OCI-LY7 (cell line): ENCODE measurements at regions not wholly inside any gene's neighbourhood (a gene's known extent, or its start where the extent isn't known, plus 50 kb on each side); places are given as distances from the start of the nearest gene placed in this dataset.
"Not testable (repeated sequence)": the region's sequence is repeated elsewhere in the genome, so short reads cannot be mapped to it uniquely, and the experiment has no call there.

ENCODE experiments used
- BruUV-seq: library from RNA; stranded (reverse); fragments of 400-500 nt; replicated peaks from 2 replicates; lab custom pipeline; 2021; lab: Mats Ljungman, UMichigan
- CTCF ChIA-PET: fragments of 300-600 bp; sonication (Branson Sonifier 250); formaldehyde crosslinking; loops from one replicate; lab custom pipeline; 2022; ENCODE audit warnings: antibody characterized with exemption; ENCODE audit not compliant: unreplicated experiment; lab: Charles Lee
- POLR2A ChIA-PET: fragments of 300-600 bp; sonication (Branson Sonifier 250); formaldehyde crosslinking; loops from one replicate; lab custom pipeline; 2022; ENCODE audit warnings: antibody characterized with exemption; lab: Charles Lee
- DNase-seq: peaks from one replicate; pipeline ENCODE4 v3.0.0-alpha.2; 2015; ENCODE audit warnings: low spot score
- H2AFZ ChIP-seq: fragments of 200-600 bp; sonication (generic), shearing (Covaris generic); 2 replicates; pipeline ENCODE4 v1.6.1; 2014; ENCODE audit warnings: mild to moderate bottlenecking, antibody characterized with exemption, low read length, moderate library complexity
- H3K27ac ChIP-seq: fragments of 200-600 bp; sonication (generic); 2 replicates; pipeline ENCODE4 v1.5.1; 2014; ENCODE audit warnings: mixed run types, low read depth, mild to moderate bottlenecking, moderate library complexity, low read length, inconsistent platforms; ENCODE audit not compliant: poor library complexity, severe bottlenecking
- H3K36me3 ChIP-seq: fragments of 200-600 bp; sonication (generic); 2 replicates; pipeline ENCODE4 v1.6.1; 2014; ENCODE audit warnings: mild to moderate bottlenecking, antibody characterized with exemption, low read length, moderate library complexity, mixed read lengths; ENCODE audit not compliant: insufficient read depth
- H3K4me1 ChIP-seq: fragments of 200-600 bp; sonication (generic); 2 replicates; pipeline ENCODE4 v1.5.1; 2014; ENCODE audit warnings: mild to moderate bottlenecking, low read length; ENCODE audit not compliant: insufficient read depth, poor library complexity, severe bottlenecking
- H3K4me2 ChIP-seq: fragments of 200-600 bp; sonication (generic); 2 replicates; pipeline ENCODE4 v1.6.1; 2014; ENCODE audit warnings: mild to moderate bottlenecking, low read length
- H3K4me3 ChIP-seq: fragments of 200-600 bp; sonication (generic); 2 replicates; pipeline ENCODE4 v1.5.1; 2014; ENCODE audit warnings: mild to moderate bottlenecking, low read depth, low read length; ENCODE audit not compliant: poor library complexity, severe bottlenecking
- H3K79me2 ChIP-seq: fragments of 200-600 bp; sonication (generic); 2 replicates; pipeline ENCODE4 v1.6.1; 2016; ENCODE audit warnings: low read depth, mild to moderate bottlenecking, low read length, moderate library complexity, mixed read lengths; ENCODE audit not compliant: insufficient read depth
- H3K9me2 ChIP-seq: fragments of 200-600 bp; sonication (generic); 2 replicates; pipeline ENCODE4 v1.6.1; 2016; ENCODE audit warnings: mild to moderate bottlenecking, low read length, mixed read lengths; ENCODE audit not compliant: insufficient read depth
- H3K9me3 ChIP-seq: fragments of 200-600 bp; sonication (generic); 2 replicates; pipeline ENCODE4 v1.6.1; 2014; ENCODE audit warnings: mild to moderate bottlenecking, mixed run types, low read length, mixed read lengths
- H4K20me1 ChIP-seq: fragments of 200-600 bp; sonication (generic); 2 replicates; pipeline ENCODE4 v1.6.1; 2014; ENCODE audit warnings: mild to moderate bottlenecking, antibody characterized with exemption, low read length, moderate library complexity, mixed read lengths; ENCODE audit not compliant: insufficient read depth
- EZH2phosphoT487 ChIP-seq: fragments of 200-600 bp; sonication (generic); IDR thresholded peaks from 2 replicates; pipeline ENCODE4 v1.6.1; 2018; ENCODE audit warnings: low read depth, borderline replicate concordance, mild to moderate bottlenecking, mixed run types, antibody characterized with exemption, low read length, moderate library complexity, mixed read lengths
- intact Hi-C: fragments of 100-400 bp; cut with micrococcal nuclease; formaldehyde crosslinking; loops from one replicate; pipeline ENCODE4 v1.10.0; 2022; ENCODE audit not compliant: unreplicated experiment
- TF ChIP-seq, protein P1 (sequence below): fragments of 200-600 bp; sonication (generic); conservative IDR thresholded peaks from 2 replicates; pipeline ENCODE4 v1.5.1; 2014; ENCODE audit warnings: mild to moderate bottlenecking, antibody characterized with exemption, low read length, moderate library complexity, mixed read lengths

DNA sequence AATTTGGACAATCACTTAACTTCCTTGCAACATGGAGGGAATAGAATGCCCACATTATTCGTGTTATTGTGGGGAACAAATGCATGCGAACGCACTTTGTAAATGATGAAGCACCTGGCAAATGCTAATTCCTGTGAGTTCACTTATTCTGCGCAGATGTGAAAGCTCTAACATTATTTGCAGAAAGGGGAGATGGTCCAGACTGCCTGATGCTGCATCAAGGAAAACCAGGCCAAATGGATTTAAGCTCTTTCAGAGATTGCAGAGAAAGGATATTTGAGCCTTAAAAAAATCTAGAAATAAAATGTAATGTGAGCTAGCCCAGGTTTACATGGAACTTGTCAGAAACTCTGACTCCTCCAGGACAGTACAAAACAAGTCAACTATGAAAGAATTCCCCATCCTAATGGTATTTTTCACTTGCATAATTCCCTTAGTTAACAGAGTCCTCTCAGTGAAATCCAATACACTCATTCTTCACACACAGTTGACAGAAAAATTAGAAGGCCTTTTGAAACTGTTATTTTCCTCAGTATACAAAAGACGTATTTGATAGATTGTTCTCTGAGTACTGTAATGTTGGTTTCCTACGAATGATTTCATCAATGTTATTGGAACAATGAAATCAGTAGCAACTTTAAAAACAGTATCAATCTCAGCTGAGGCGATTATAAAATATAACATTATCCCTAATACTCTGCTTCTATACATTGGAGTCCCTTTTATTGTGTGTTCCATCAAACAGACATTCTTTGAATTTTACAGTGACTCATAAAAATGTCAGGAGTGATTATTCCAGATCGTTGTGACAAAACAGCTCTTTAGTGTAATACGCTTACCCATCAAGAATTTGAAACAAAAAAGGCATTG, 136.3 kb upstream of the ANK3 start:
- Histone ChIP-seq H3K9me2 (no peaks in the 10 kb centered on the region), H4K20me1 (no peaks in the 10 kb centered on the region), H3K9me3 (no peaks in the 10 kb centered on the region), H3K36me3 (no peaks in the 10 kb centered on the region), H3K4me3 (no peak overlapping the region), H2AFZ (no peak overlapping the region), H3K79me2 (no peaks in the 10 kb centered on the region), H3K4me2 (no peak overlapping the region), H3K4me1 (no peaks in the 10 kb centered on the region), H3K27ac (no peak overlapping the region)
- no peak for DNase-seq
- ChIA-PET CTCF (no interaction called here), POLR2A (interaction anchor here (0.6 kb wide), 2 partner anchors 84 to 196 kb away, joined by 3 to 5 read pairs; no protein-coding TSS in a partner anchor)
- intact Hi-C loops: no loop called here
- no TSS peak for BruUV-seq
- TF ChIP-seq, protein P1, sequence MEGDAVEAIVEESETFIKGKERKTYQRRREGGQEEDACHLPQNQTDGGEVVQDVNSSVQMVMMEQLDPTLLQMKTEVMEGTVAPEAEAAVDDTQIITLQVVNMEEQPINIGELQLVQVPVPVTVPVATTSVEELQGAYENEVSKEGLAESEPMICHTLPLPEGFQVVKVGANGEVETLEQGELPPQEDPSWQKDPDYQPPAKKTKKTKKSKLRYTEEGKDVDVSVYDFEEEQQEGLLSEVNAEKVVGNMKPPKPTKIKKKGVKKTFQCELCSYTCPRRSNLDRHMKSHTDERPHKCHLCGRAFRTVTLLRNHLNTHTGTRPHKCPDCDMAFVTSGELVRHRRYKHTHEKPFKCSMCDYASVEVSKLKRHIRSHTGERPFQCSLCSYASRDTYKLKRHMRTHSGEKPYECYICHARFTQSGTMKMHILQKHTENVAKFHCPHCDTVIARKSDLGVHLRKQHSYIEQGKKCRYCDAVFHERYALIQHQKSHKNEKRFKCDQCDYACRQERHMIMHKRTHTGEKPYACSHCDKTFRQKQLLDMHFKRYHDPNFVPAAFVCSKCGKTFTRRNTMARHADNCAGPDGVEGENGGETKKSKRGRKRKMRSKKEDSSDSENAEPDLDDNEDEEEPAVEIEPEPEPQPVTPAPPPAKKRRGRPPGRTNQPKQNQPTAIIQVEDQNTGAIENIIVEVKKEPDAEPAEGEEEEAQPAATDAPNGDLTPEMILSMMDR: no peak
- no peak for TF ChIP-seq EZH2phosphoT487

DNA sequence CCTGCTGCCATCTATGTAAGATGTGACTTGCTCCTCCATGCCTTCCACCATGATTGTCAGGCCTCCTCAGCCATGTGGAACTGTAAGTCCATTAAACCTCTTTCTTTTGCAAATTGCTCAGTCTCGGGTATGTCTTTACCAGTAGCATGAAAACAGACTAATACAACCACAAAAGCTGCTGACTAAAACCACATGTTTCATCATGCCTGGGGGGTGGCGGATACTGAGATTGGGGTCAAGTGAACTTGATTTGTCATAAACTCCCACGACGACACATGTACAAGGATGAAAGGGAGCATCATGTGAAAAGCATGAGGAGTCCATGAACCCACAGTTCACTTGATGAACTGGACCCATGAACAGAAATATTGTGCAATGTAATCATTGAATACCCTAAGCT, 134.9 kb upstream of the ANK3 start:
- ChIA-PET POLR2A (no interaction called here), CTCF (no interaction called here)
- DNase-seq: no peak
- no peak overlapping the region for H2AFZ ChIP-seq
- H4K20me1 ChIP-seq: no peaks in the 10 kb centered on the region
- H3K27ac ChIP-seq: no peak overlapping the region
- BruUV-seq: no TSS peak
- H3K79me2 ChIP-seq: no peaks in the 10 kb centered on the region
- no peak overlapping the region for H3K4me2 ChIP-seq
- no peak for TF ChIP-seq EZH2phosphoT487
- TF ChIP-seq, protein P1: no peak
- H3K36me3 ChIP-seq: no peaks in the 10 kb centered on the region
- H3K4me1 ChIP-seq: no peaks in the 10 kb centered on the region
- H3K4me3 ChIP-seq: no peak overlapping the region
- no peaks in the 10 kb centered on the region for H3K9me3 ChIP-seq
- intact Hi-C loops: no loop called here
- no peaks in the 10 kb centered on the region for H3K9me2 ChIP-seq

DNA sequence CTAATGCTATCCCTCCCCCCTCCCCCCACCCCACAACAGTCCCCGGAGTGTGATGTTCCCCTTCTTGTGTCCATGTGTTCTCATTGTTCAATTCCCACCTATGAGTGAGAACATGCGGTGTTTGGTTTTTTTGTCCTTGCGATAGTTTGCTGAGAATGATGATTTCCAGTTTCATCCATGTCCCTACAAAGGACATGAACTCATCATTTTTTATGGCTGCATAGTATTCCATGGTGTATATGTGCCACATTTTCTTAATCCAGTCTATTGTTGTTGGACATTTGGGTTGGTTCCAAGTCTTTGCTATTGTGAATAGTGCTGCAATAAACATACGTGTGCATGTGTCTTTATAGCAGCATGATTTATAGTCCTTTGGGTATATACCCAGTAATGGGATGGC, 133.7 kb upstream of the ANK3 start:
- H4K20me1 ChIP-seq, H3K4me2 ChIP-seq, H3K4me1 ChIP-seq, H3K79me2 ChIP-seq, H3K27ac ChIP-seq, H3K9me3 ChIP-seq, DNase-seq, CTCF ChIA-PET, H3K36me3 ChIP-seq, intact Hi-C loops, H2AFZ ChIP-seq, BruUV-seq, H3K4me3 ChIP-seq, H3K9me2 ChIP-seq, POLR2A ChIA-PET: not testable (repeated sequence)
